Peyer's patch (tissue), 4 donors: ENCODE measurements at regions not wholly inside any gene's neighbourhood (a gene's known extent, or its start where the extent isn't known, plus 50 kb on each side); places are given as distances from the start of the nearest gene placed in this dataset.
A peak's percentile ranks its signal among the peaks of the same experiment; 100 is the strongest.

Experiments used
- DNase-seq, 3 donors: peaks; one replicate each; pipeline ENCODE4 v3.0.0-alpha.2; 2017 to 2019
- H3K27ac ChIP-seq, 4 donors: fragments of 200-600 bp; sonication (generic); one replicate each; pipeline ENCODE4 v1.5.1; 2016 to 2019
- H3K27me3 ChIP-seq, 2 donors: fragments of 200-600 bp; sonication (generic); one replicate each; pipeline ENCODE4 v1.5.1; 2019
- H3K36me3 ChIP-seq, 3 donors: fragments of 200-600 bp; sonication (generic); one replicate each; pipeline ENCODE4 v1.5.1; 2016 to 2019
- H3K4me1 ChIP-seq, 4 donors: fragments of 200-600 bp; sonication (generic); one replicate each; pipeline ENCODE4 v1.5.1; 2016 to 2019
- H3K4me3 ChIP-seq, 4 donors: fragments of 200-600 bp; sonication (generic); 1 replicate in 3 of 4; 2 replicates in 1 of 4; pipeline ENCODE4 v1.5.1; 2016 to 2019; ENCODE audit warnings: mild to moderate bottlenecking in 1 of 4
- H3K9me3 ChIP-seq, 4 donors: fragments of 200-600 bp; sonication (generic); one replicate each; pipeline ENCODE4 v1.5.1; 2016 to 2019; ENCODE audit warnings: mild to moderate bottlenecking in 1 of 4
- POLR2A ChIP-seq, 2 donors: fragments of 450-650 bp; IDR thresholded peaks; one replicate each; pipeline ENCODE4 v1.5.1; 2017; ENCODE audit warnings: antibody characterized with exemption in 2 of 2, mild to moderate bottlenecking in 2 of 2, moderate library complexity in 2 of 2
- TF ChIP-seq, protein P1 (sequence below), 6 experiments: fragments of 450-650 bp in 4 of 6; fragments of 200-600 bp in 2 of 6; sonication (generic) in 1 of 6; IDR thresholded peaks; one replicate each; pipeline ENCODE4 v1.5.1; 2017 to 2019; ENCODE audit warnings: antibody characterized with exemption in 6 of 6, mild to moderate bottlenecking in 3 of 6, moderate library complexity in 1 of 6

DNA sequence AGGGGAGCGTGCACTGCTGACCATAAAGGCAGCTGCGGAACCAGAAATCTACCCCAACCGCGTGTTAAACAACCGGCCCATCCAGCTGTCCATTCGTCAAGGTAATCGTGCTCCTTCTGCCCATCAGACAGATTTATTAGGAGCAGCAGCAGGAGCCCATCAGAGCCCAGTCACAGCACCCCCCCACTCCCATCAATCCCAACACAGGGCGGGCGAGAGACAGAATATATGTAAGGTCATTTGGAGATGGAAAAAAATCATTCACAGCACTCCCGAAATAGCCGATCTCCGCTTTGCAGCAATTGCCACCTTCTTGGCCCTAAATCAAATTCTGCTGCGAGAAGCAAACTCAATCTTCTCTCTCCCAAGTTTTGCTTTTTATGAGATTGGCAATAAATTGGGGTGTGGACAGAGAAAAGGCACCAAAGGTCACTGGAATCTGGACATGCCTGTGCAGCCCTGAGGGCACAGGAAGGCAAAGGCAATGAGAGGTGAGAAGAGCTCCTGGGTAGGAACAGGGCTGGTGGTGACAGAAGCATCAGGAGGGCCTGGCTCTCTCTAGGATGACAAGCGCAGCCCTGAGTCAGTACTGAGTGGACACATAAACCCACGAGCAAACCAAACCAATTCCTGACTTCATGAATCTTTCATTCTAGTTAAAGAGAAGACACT lies 145.0 kb upstream of the ZMIZ1 start:
- DNase-seq = peak in 1 of 3 donors; percentile 54
- no peaks in the 10 kb centered on the region for H3K9me3 ChIP-seq
- H3K36me3 ChIP-seq = no peaks in the 10 kb centered on the region
- no peak overlapping the region for H3K4me3 ChIP-seq
- no peaks in the 10 kb centered on the region for H3K27me3 ChIP-seq
- TF ChIP-seq, protein P1, sequence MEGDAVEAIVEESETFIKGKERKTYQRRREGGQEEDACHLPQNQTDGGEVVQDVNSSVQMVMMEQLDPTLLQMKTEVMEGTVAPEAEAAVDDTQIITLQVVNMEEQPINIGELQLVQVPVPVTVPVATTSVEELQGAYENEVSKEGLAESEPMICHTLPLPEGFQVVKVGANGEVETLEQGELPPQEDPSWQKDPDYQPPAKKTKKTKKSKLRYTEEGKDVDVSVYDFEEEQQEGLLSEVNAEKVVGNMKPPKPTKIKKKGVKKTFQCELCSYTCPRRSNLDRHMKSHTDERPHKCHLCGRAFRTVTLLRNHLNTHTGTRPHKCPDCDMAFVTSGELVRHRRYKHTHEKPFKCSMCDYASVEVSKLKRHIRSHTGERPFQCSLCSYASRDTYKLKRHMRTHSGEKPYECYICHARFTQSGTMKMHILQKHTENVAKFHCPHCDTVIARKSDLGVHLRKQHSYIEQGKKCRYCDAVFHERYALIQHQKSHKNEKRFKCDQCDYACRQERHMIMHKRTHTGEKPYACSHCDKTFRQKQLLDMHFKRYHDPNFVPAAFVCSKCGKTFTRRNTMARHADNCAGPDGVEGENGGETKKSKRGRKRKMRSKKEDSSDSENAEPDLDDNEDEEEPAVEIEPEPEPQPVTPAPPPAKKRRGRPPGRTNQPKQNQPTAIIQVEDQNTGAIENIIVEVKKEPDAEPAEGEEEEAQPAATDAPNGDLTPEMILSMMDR (IDR thresholded peaks at IDR 0.05) = no peak
- TF ChIP-seq POLR2A (IDR thresholded peaks at IDR 0.05) = no peak
- peaks cover 0 to 9% (median 2%) of the 10 kb centered on the region in 4 donors for H3K4me1 ChIP-seq
- H3K27ac ChIP-seq = no peak overlapping the region

DNA sequence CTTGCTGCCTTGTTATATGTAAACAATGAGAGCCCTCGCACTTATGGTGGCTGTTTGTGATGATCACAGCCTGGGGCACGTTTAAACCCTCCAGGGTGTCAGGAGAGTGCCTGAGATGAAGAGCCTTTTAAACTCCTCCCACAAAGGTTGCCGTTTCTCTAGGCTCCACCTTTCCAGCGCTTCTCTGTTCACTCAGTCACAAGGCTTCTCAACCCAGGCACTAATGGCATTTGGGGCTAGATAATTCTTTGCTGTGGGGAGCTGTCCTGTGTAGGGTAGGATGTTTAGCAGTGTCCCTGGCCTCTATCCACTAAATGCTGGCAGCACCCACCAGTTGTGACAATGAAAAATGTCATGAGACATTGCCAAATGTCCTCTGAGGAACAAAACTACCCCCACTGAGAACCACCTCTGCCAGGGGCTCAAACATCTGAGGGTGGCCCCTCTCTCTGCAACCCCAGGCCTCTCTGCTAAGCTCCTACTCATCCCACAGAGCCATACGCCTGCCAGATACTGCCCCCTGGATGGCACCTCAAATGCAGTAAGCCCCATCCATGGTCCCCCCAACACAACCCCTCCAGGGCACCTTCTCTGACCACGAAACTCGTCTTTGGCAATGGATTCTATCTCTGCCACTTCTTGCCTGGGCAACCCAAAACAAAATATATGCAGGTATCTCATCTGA lies 144.3 kb upstream of the ZMIZ1 start:
- Histone ChIP-seq H3K4me1 (peaks cover 0 to 9% (median 2%) of the 10 kb centered on the region in 4 donors), H3K27ac (no peak overlapping the region), H3K9me3 (no peaks in the 10 kb centered on the region), H3K36me3 (no peaks in the 10 kb centered on the region), H3K27me3 (no peaks in the 10 kb centered on the region), H3K4me3 (no peak overlapping the region)
- no peak for TF ChIP-seq POLR2A (IDR thresholded peaks at IDR 0.05)
- TF ChIP-seq, protein P1 (IDR thresholded peaks at IDR 0.05) = no peak
- DNase-seq = peak in 1 of 3 donors; percentile 35

DNA sequence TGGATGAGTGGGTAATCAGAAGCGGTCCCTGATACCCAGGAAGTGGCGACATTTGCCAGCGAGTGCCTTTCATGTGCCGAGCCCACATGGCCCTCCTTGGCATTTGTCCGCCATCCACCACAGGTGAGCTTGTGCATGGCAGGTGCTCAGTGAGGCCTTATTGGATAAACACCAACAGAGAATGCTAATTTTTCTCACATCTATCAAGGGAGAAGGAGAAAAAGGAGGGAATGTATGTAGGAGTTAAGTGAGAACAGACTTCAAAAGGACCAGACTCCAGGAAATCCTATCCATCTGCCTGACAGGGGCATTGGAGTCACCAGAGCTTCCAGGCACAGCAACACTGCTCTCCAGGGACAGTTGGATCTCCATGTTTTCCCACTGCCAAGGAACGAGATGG lies 143.5 kb upstream of the ZMIZ1 start:
- Histone ChIP-seq H3K9me3 (no peaks in the 10 kb centered on the region), H3K4me3 (no peak overlapping the region), H3K27me3 (no peaks in the 10 kb centered on the region), H3K27ac (no peak overlapping the region), H3K4me1 (peaks cover 0 to 9% (median 2%) of the 10 kb centered on the region in 4 donors), H3K36me3 (no peaks in the 10 kb centered on the region)
- DNase-seq = peak in 1 of 3 donors; percentile 22
- no peak for TF ChIP-seq POLR2A (IDR thresholded peaks at IDR 0.05)
- TF ChIP-seq, protein P1 (IDR thresholded peaks at IDR 0.05) = no peak

DNA sequence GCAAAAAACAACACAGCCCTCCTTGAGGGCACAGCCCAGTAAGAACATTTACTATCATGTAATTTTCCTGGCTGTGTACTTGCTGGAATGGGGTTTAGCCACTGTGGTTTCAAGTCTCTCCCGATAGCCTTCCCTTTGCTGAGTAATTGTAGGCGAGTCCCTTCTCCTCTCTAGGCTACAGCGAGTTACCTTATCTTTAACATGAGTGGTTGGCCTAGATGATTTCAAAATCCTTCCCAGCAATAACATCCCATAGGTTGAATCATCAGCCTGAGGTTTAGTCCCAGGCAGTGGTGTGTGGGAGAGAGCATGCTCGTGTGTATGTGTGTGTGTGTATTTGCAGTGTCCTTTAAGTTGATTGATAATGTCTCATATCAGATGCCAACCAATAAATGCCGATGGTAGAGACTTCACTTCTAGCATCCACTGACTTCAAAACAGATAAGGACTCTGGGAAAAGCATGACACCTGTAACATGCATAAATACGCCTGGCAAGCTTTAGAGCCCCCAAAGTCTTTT lies 142.9 kb upstream of the ZMIZ1 start:
- TF ChIP-seq, protein P1 (IDR thresholded peaks at IDR 0.05) = no peak
- TF ChIP-seq POLR2A (IDR thresholded peaks at IDR 0.05) = no peak
- no peak for DNase-seq
- Histone ChIP-seq H3K4me1 (peaks cover 0 to 9% (median 2%) of the 10 kb centered on the region in 4 donors), H3K27ac (no peak overlapping the region), H3K36me3 (no peaks in the 10 kb centered on the region), H3K9me3 (no peaks in the 10 kb centered on the region), H3K4me3 (no peak overlapping the region), H3K27me3 (no peaks in the 10 kb centered on the region)

DNA sequence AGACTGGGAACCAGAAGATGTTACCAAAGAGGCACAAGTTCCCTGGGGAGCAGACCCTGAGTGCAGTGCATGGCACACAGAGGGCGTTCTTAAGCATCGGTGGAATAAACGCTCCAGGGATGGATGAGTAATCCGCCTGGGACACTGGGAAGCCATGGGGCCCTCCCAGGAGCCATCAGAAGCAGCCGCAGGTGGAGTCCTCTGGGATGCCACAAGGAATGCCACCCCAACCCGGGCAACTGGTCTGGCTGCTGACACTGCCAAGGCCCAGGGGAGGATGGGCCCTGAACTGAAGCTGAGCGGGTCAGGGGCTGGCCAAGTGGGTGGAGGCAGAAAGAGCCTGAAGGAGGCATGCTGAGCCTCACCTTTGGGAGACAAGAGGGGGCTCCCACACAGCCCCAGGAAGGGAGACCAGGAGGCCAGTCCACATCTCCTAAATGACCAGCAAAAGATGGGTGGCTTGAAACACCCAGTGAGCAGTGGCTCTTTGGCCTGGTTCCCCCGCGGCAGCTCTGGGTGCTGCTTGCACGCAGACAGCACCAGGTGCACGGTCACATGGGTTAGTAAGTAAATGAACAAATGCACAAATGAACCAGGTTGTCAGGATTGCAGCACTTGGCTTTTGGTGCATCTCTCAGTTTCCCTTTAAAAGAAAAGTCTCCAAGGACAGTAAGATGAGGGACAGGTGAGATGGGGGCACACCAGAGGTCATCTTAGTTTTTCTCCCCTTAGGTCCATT lies 141.3 kb upstream of the ZMIZ1 start:
- H3K36me3 ChIP-seq = no peaks in the 10 kb centered on the region
- no peak for TF ChIP-seq POLR2A (IDR thresholded peaks at IDR 0.05)
- TF ChIP-seq, protein P1 (IDR thresholded peaks at IDR 0.05) = no peak
- no peaks in the 10 kb centered on the region for H3K27me3 ChIP-seq
- DNase-seq = no peak
- H3K4me3 ChIP-seq = no peak overlapping the region
- no peak overlapping the region for H3K27ac ChIP-seq
- no peaks in the 10 kb centered on the region for H3K9me3 ChIP-seq
- H3K4me1 ChIP-seq = peaks cover 0 to 9% (median 2%) of the 10 kb centered on the region in 4 donors
